Sigmoid colon (tissue), 6 donors: ENCODE measurements at regions not wholly inside any gene's neighbourhood (a gene's known extent, or its start where the extent isn't known, plus 50 kb on each side); places are given as distances from the start of the nearest gene placed in this dataset.
"Not testable (repeated sequence)": the region's sequence is repeated elsewhere in the genome, so short reads cannot be mapped to it uniquely, and the experiment has no call there.

Experiments
- DNase-seq: peaks from one replicate; pipeline ENCODE4 v3.0.0-alpha.2; 2019
- H3K27ac ChIP-seq, 4 donors: fragments of 200-600 bp; sonication (generic); one replicate each; pipeline ENCODE4 v1.5.1; 2016 to 2019; ENCODE audit warnings: mild to moderate bottlenecking in 1 of 4
- H3K27me3 ChIP-seq, 3 donors: fragments of 200-600 bp; sonication (generic); one replicate each; pipeline ENCODE4 v1.5.1; 2019; ENCODE audit warnings: mild to moderate bottlenecking in 1 of 3
- H3K36me3 ChIP-seq, 4 donors: fragments of 200-600 bp; sonication (generic); one replicate each; pipeline ENCODE4 v1.5.1; 2016 to 2019
- H3K4me1 ChIP-seq, 4 donors: fragments of 200-600 bp; sonication (generic); one replicate each; pipeline ENCODE4 v1.5.1; 2017 to 2019
- H3K4me3 ChIP-seq, 4 donors: fragments of 200-600 bp; sonication (generic); one replicate each; pipeline ENCODE4 v1.5.1; 2017 to 2019; ENCODE audit warnings: mild to moderate bottlenecking in 2 of 4, moderate library complexity in 1 of 4
- H3K9me3 ChIP-seq, 4 donors: fragments of 200-600 bp in 3 of 4; sonication (generic) in 3 of 4; one replicate each; pipeline versions ENCODE4 v1.5.1 to v1.6.1; 2013 to 2019
- EP300 ChIP-seq, 4 donors: sonication (generic); formaldehyde crosslinking; IDR thresholded peaks; one replicate each; pipeline ENCODE4 v1.6.1; 2017; ENCODE audit warnings: antibody characterized with exemption in 4 of 4
- POLR2A ChIP-seq, 2 donors: fragments of 450-650 bp; IDR thresholded peaks; one replicate each; pipeline ENCODE4 v1.6.1; 2016; ENCODE audit warnings: antibody characterized with exemption in 2 of 2, mild to moderate bottlenecking in 2 of 2, moderate library complexity in 2 of 2
- POLR2AphosphoS5 ChIP-seq, 4 donors: sonication (generic); formaldehyde crosslinking; IDR thresholded peaks; one replicate each; pipeline ENCODE4 v1.6.1; 2017; ENCODE audit warnings: antibody characterized with exemption in 4 of 4
- WGBS, 2 donors: extraction: QIAGEN DNeasy Blood & Tissue Kit; methylation state at CpG; one replicate each; pipeline ENCODE4 v1.1.7; 2013; 5-methylcytosine and 5-hydroxymethylcytosine counted together
- intact Hi-C: fragments of 100-400 bp; cut with DNase I; formaldehyde crosslinking; loops from one replicate; pipeline ENCODE4 v1.15.1; 2023
- TF ChIP-seq, protein P1 (sequence below), 4 experiments: fragments of 450-650 bp in 3 of 4; fragments of 200-600 bp in 1 of 4; IDR thresholded peaks; one replicate each; pipeline ENCODE4 v1.5.1; 2016 to 2019; ENCODE audit warnings: antibody characterized with exemption in 4 of 4, mild to moderate bottlenecking in 3 of 4, moderate library complexity in 2 of 4
- donor health status: healthy with polysubstance abuse.
- donor health status: healthy.

DNA sequence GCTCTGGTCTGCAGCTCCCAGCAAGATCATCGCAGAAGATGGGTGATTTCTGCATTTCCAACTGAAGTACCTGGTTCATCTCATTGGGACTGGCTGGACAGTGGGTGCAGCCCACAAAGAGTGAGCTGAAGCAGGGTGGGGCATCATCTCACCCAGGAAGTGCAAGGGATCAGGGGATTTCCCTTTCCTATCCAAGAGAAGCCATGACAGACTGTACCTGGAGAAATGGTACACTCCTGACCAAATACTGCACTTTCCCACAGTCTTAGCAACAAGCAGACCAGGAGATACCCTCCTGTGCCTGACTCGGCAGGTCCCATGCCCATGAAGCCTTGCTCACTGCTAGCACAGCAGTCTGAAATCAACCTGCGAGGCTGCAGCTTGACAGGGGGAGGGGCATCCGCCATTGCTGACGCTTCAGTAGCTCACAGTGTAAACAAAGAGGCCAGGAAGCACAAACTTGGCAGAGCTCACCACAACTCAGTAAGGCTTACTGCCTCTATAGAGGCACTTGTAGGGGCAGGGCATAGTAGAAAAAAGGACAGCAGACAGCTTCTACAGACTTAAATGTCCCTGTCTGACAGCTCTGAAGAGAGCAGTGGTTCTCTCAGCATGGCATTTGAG, 60.5 kb downstream of the AREG start:
- intact Hi-C loops, H3K36me3 ChIP-seq, H3K27me3 ChIP-seq, H3K4me3 ChIP-seq, H3K4me1 ChIP-seq, H3K9me3 ChIP-seq, DNase-seq, H3K27ac ChIP-seq: not testable (repeated sequence)
- WGBS, 2 donors = 28 to 55% methylated on average over 5 of the region's 5 CpGs

DNA sequence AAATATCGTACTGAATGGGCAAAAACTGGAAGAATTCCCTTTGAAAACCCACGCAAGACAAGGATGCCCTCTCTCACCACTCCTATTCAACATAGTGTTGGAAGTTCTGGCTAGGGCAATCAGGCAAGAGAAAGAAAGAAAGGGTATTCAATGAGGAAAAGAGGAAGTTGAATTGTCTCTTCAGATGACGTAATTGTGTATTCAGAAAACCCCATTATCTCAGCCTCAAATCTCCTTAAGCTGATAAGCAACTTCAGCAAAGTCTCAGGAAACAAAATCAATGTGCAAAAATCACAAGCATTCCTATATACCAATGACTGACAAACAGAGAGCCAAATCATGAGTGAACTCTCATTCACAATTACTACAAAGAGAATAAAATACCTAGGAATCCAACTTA, 64.4 kb downstream of the AREG start:
- H3K27me3 ChIP-seq, intact Hi-C loops, H3K4me3 ChIP-seq, H3K4me1 ChIP-seq, H3K36me3 ChIP-seq, H3K27ac ChIP-seq, DNase-seq, H3K9me3 ChIP-seq: not testable (repeated sequence)
- WGBS, 2 donors = 82 to 88% methylated on average over 3 of the region's 3 CpGs

DNA sequence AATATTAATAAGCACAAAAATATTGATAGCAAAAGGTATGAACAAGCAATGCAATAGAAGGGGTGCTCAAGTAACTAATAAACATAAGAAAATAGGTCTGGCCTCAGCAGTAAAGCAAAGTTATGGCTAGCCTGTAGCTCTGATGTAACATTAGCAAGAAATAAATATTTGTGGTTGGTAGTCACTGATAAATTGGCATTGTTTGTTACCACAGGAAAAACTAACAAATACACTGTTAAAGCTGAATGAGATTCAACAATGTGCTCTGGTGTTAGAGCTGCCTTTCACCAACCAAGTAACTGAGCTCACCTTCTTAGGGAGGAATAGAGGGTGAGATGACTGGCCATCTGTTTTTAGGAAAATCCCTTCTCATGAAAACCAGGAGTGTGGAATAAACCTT, 71.4 kb downstream of the AREG start:
- no peaks in the 10 kb centered on the region for H3K4me1 ChIP-seq
- no peaks in the 10 kb centered on the region for H3K27me3 ChIP-seq
- no peak overlapping the region for H3K27ac ChIP-seq
- no peak overlapping the region for H3K4me3 ChIP-seq
- no peaks in the 10 kb centered on the region for H3K36me3 ChIP-seq
- TF ChIP-seq, protein P1, sequence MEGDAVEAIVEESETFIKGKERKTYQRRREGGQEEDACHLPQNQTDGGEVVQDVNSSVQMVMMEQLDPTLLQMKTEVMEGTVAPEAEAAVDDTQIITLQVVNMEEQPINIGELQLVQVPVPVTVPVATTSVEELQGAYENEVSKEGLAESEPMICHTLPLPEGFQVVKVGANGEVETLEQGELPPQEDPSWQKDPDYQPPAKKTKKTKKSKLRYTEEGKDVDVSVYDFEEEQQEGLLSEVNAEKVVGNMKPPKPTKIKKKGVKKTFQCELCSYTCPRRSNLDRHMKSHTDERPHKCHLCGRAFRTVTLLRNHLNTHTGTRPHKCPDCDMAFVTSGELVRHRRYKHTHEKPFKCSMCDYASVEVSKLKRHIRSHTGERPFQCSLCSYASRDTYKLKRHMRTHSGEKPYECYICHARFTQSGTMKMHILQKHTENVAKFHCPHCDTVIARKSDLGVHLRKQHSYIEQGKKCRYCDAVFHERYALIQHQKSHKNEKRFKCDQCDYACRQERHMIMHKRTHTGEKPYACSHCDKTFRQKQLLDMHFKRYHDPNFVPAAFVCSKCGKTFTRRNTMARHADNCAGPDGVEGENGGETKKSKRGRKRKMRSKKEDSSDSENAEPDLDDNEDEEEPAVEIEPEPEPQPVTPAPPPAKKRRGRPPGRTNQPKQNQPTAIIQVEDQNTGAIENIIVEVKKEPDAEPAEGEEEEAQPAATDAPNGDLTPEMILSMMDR (IDR thresholded peaks at IDR 0.05) = no peak
- no peak for TF ChIP-seq POLR2AphosphoS5 (IDR thresholded peaks at IDR 0.05)
- no peak for TF ChIP-seq POLR2A (IDR thresholded peaks at IDR 0.05)
- TF ChIP-seq EP300 (IDR thresholded peaks at IDR 0.05) = no peak
- no peaks in the 10 kb centered on the region for H3K9me3 ChIP-seq
- no peak for DNase-seq
- intact Hi-C loops = no loop called here

DNA sequence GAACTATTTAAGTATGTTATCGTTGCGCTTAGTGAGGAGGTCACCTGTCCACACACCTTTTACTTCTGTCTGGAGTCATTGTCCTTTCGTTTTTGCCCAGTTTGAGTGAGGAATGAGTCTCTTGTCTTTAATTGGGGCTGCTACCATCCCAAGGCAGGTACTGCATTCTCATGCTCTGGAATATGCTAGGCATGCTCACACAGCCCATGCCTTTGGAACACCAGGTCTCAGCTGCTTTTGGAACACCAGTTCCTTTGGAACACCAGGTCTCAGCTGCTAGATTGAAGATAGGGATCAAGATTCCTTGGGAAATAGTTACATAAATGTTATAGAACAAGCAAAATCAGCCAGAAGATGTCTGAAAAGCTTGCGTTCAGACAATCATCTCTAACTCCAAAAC, 73.1 kb downstream of the AREG start:
- Histone ChIP-seq H3K27me3 (no peaks in the 10 kb centered on the region), H3K9me3 (no peaks in the 10 kb centered on the region), H3K4me3 (no peak overlapping the region), H3K36me3 (no peaks in the 10 kb centered on the region), H3K4me1 (peaks cover 0 to 4% (median under 1%) of the 10 kb centered on the region in 4 donors), H3K27ac (no peak overlapping the region)
- WGBS, 2 donors = 84 to 92% methylated on average over 4 of the region's 4 CpGs
- no peak for TF ChIP-seq POLR2A (IDR thresholded peaks at IDR 0.05)
- TF ChIP-seq, protein P1 (IDR thresholded peaks at IDR 0.05) = no peak
- TF ChIP-seq EP300 (IDR thresholded peaks at IDR 0.05) = no peak
- no peak for TF ChIP-seq POLR2AphosphoS5 (IDR thresholded peaks at IDR 0.05)
- DNase-seq = no peak
- intact Hi-C loops = no loop called here

DNA sequence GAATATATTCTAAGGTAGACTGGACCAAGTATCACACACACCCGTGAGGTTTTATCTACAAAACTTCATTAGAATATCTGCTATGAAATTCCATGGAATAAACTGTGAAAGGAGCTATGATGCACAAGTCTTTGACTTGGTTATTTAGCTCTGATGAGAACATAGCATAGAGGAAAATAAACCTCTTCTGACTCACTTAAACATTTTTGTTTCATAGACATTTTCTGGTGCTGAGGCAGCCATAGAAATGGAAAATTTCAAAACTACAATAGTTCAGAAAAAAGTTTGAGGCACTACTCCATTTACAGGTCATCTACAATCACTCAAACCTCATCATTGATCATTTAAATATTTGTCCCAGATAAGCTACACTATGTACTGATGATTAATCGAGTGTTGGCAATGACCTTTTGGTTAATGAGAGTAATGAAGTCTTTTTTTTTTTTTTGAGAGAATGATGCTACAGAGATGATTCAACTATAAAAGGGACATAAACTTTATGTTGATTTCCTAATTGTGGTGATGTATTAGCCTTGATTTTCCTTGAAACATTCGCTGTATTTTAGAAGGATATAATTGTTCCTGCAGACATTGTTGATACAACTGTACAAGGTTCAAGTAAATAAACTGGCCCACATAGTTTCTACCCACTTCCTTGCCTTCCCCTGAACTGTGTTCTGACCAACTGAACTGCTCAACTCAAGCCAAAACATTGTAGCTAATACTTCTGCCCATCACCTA, 77.5 kb downstream of the AREG start:
- no peaks in the 10 kb centered on the region for H3K36me3 ChIP-seq
- 77 to 81% methylated on average over 3 of the region's 3 CpGs for WGBS, 2 donors

More for the DNA sequence above, 77.5 kb downstream of the AREG start:
- H3K9me3 ChIP-seq = no peaks in the 10 kb centered on the region
- H3K27me3 ChIP-seq = no peaks in the 10 kb centered on the region
- TF ChIP-seq POLR2A (IDR thresholded peaks at IDR 0.05) = no peak
- no peak for TF ChIP-seq POLR2AphosphoS5 (IDR thresholded peaks at IDR 0.05)
- TF ChIP-seq, protein P1 (IDR thresholded peaks at IDR 0.05) = no peak
- no peak for TF ChIP-seq EP300 (IDR thresholded peaks at IDR 0.05)
- H3K27ac ChIP-seq = no peak overlapping the region
- no peak overlapping the region for H3K4me3 ChIP-seq
- peaks cover 0 to 10% (median 2%) of the 10 kb centered on the region in 4 donors for H3K4me1 ChIP-seq
- no peak for DNase-seq
- intact Hi-C loops = no loop called here
